Fibroblast of lung (primary cell): ENCODE measurements at regions not wholly inside any gene's neighbourhood (a gene's known extent, or its start where the extent isn't known, plus 50 kb on each side); places are given as distances from the start of the nearest gene placed in this dataset.

Source experiments
- EZH2 ChIP-seq: IDR thresholded peaks from 2 replicates; pipeline ENCODE4 v1.5.1; 2012; ENCODE audit warnings: low read length, control low read depth, mild to moderate bottlenecking; ENCODE audit errors: missing control alignments
- TF ChIP-seq, protein P1 (sequence below), 2 donors: IDR thresholded peaks in 1 of 2; conservative IDR thresholded peaks in 1 of 2; 1 replicate in 1 of 2; 2 replicates in 1 of 2; pipeline ENCODE4 v1.5.1; 2011 to 2012; ENCODE audit warnings: low read length in 2 of 2, control low read depth in 1 of 2, inconsistent platforms in 1 of 2, low read depth in 1 of 2, mild to moderate bottlenecking in 1 of 2

DNA sequence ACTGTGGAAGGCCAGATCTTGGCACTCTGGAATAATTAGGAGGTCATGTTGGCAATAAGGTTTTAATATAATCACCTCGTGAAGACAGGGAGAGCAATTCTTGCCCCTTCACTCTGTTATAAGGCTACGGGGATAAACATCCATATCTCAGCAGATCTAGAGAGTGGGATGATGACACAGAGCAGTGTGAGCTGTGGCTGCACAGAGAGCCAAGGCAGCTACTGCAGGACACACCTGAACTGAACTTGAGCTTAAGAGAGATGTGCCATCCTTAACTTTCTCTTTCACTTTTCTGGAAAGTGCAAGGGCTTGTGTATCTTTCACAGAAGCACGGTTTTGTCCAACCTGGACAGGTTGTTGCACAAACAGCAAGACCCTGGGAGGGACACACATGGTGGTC lies 174.7 kb downstream of the GATA3 start:
- TF ChIP-seq, protein P1, sequence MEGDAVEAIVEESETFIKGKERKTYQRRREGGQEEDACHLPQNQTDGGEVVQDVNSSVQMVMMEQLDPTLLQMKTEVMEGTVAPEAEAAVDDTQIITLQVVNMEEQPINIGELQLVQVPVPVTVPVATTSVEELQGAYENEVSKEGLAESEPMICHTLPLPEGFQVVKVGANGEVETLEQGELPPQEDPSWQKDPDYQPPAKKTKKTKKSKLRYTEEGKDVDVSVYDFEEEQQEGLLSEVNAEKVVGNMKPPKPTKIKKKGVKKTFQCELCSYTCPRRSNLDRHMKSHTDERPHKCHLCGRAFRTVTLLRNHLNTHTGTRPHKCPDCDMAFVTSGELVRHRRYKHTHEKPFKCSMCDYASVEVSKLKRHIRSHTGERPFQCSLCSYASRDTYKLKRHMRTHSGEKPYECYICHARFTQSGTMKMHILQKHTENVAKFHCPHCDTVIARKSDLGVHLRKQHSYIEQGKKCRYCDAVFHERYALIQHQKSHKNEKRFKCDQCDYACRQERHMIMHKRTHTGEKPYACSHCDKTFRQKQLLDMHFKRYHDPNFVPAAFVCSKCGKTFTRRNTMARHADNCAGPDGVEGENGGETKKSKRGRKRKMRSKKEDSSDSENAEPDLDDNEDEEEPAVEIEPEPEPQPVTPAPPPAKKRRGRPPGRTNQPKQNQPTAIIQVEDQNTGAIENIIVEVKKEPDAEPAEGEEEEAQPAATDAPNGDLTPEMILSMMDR (conservative IDR thresholded peaks at IDR 0.05 in 1 of 2, IDR thresholded peaks at IDR 0.05 in 1 of 2; ENCODE audit: low read depth in 1 of 2, low read length in 2 of 2): no peak
- no peak for TF ChIP-seq EZH2
